ENCODE measurements at regions not wholly inside any gene's neighbourhood (a gene's known extent, or its start where the extent isn't known, plus 50 kb on each side); places are given as distances from the start of the nearest gene placed in this dataset.
"Not testable (repeated sequence)": the region's sequence is repeated elsewhere in the genome, so short reads cannot be mapped to it uniquely, and the experiment has no call there.

DNA sequence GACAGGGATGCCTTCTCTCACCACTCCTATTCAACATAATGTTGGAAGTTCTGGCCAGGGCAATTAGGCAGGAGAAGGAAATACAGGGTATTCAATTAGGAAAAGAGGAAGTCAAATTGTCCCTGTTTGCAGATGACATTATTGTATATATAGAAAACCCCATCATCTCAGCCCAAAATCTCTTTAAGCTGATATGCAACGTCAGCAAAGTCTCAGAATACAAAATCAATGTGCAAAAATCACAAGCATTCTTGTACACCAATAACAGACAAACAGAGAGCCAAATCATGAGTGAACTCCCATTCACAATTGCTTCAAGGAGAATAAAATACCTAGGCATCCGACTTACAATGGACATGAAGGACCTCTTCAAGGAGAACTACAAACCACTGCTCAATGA lies 258.1 kb upstream of the SAMSN1 start:
- TF ChIP-seq, protein P1, sequence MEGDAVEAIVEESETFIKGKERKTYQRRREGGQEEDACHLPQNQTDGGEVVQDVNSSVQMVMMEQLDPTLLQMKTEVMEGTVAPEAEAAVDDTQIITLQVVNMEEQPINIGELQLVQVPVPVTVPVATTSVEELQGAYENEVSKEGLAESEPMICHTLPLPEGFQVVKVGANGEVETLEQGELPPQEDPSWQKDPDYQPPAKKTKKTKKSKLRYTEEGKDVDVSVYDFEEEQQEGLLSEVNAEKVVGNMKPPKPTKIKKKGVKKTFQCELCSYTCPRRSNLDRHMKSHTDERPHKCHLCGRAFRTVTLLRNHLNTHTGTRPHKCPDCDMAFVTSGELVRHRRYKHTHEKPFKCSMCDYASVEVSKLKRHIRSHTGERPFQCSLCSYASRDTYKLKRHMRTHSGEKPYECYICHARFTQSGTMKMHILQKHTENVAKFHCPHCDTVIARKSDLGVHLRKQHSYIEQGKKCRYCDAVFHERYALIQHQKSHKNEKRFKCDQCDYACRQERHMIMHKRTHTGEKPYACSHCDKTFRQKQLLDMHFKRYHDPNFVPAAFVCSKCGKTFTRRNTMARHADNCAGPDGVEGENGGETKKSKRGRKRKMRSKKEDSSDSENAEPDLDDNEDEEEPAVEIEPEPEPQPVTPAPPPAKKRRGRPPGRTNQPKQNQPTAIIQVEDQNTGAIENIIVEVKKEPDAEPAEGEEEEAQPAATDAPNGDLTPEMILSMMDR (IDR thresholded peaks at IDR 0.05) = not testable (repeated sequence)
- not testable (repeated sequence) for TF ChIP-seq POLR2A (IDR thresholded peaks at IDR 0.05)
